ES-I3 (cell line): ENCODE measurements at regions not wholly inside any gene's neighbourhood (a gene's known extent, or its start where the extent isn't known, plus 50 kb on each side); places are given as distances from the start of the nearest gene placed in this dataset.

Source experiments
- H3K36me3 ChIP-seq: 2 replicates; pipeline ENCODE4 v1.6.1; 2013; ENCODE audit warnings: mild to moderate bottlenecking, low read length, control low read depth, moderate library complexity; ENCODE audit not compliant: insufficient read depth
- H3K4me1 ChIP-seq: 2 replicates; pipeline ENCODE4 v1.6.1; 2013; ENCODE audit warnings: mild to moderate bottlenecking, control low read depth, low read length; ENCODE audit not compliant: insufficient read depth
- H3K9ac ChIP-seq: 2 replicates; pipeline ENCODE4 v1.6.1; 2013; ENCODE audit warnings: low read depth, mild to moderate bottlenecking, low read length, moderate library complexity
- H3K9me3 ChIP-seq: 2 replicates; pipeline ENCODE4 v1.6.1; 2013; ENCODE audit warnings: mild to moderate bottlenecking, low read length, moderate library complexity; ENCODE audit not compliant: control insufficient read depth, insufficient read depth

DNA sequence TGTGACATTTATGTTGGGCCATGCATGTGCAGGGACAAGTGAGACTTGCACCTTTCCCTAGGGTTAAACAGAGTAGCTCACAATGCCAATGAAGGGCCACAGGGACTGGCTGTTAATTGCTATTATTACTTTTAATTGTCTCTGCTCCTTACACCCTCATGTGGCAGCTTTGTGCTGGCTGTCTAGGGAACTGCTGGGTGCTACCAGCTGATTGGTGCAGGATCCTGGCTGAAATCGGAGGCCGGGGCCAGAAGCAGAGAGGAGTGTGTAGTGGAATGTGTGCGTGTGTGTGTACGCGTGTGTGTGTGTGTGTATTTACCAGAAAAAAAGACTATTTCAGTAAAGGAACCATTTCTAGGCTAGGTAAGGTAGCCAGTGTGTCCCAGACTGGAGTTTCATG, 302.5 kb downstream of the CTTN start:
- Histone ChIP-seq H3K9ac (no peak overlapping the region), H3K36me3 (no peaks in the 10 kb centered on the region), H3K4me1 (peaks cover 11% of the 10 kb centered on the region), H3K9me3 (no peaks in the 10 kb centered on the region; the same call in 1 of the 2 replicates)

DNA sequence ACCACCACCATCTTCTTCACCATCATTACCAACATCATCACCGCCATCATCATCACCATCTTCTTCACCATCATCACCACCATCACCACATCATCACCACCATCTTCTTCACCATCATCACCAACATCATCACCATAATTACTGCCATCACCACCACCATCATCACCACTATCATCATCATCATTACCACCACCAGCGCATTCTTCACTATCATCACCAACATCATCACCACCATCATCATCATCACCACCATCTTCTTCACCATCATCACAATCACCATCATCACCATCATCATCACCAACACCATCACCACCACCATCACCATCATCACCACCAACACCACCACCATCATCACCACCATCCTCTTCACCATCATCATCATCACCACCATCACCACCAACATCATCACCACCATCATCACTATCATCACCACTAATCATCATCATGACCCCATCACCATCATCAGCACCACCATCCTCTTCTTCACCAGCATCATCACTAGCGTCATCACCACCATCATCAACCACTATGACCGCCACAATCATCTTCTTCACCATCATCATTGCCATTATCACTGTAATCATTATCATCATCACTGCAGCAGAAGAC, 303.8 kb downstream of the CTTN start:
- H3K9me3 ChIP-seq, result no peaks in the 10 kb centered on the region; the same call in 1 of the 2 replicates
- H3K36me3 ChIP-seq, result no peaks in the 10 kb centered on the region
- H3K9ac ChIP-seq, result no peak overlapping the region
- peaks cover 11% of the 10 kb centered on the region for H3K4me1 ChIP-seq

DNA sequence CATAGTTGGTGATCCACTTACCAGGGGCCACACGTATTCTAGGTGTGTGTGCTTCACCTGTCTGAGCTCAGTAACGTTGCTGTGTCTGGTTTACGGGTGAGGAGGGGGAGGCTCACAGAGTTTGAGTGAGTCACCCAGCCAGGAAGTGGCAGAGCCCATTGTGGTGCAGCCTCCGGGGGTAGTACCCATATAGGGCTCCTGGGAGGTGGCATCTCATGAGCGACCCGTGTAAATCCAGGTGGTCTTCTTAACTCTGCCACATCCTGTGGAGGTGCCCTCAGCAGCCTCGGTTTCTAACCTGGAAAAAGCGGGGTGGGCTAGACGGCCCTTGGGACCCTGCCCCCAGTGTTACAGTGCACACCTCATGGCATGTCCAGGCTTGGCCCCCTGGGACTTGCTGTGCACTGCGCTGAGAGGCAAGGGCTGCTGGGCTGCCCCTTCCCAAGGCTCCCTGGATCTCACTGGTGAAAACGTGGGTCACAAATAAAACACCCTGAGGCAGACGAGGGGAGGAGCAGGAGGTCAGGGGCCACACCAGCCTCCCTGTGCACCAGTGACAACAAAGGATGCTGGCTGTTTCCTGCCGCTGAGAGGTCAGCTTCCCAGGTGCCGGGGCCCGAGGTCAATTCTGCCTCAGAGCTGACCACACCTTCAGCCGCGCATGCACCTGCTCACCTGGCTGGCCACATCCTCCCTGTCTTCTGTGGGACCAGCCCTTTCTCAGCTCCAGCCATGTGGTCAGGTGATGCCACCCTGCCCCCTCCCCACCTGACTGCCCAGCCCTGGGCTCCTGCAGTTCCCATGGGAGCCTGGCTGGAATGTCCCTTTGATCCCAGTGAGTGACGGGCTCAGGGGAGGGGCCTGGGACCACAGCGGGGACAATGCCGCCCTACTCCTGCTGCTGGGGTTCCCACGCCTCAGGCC, 305.1 kb downstream of the CTTN start:
- Histone ChIP-seq H3K4me1 (peaks cover 11% of the 10 kb centered on the region), H3K36me3 (no peaks in the 10 kb centered on the region), H3K9me3 (no peaks in the 10 kb centered on the region; the same call in 1 of the 2 replicates), H3K9ac (no peak overlapping the region)

DNA sequence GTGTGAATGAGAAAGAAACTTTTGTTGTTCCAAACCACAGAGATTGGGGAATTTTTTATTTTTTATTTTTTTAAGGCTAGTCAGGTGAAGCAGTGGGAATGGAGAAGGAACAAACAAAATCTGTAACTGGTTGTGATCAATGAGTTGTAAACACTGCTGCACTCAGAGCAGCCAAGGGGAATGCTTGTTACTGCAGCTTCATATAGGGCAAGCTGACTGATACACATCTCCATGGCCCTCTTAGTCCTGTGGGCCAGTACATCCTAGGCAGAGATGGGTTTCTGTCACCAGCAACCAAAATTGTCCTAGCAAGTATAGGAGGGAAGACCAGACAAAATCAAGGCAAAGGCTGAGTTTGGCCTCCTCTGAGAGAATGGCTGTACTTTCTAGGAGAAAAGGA, 306.8 kb downstream of the CTTN start:
- H3K4me1 ChIP-seq, result peaks cover 11% of the 10 kb centered on the region

DNA sequence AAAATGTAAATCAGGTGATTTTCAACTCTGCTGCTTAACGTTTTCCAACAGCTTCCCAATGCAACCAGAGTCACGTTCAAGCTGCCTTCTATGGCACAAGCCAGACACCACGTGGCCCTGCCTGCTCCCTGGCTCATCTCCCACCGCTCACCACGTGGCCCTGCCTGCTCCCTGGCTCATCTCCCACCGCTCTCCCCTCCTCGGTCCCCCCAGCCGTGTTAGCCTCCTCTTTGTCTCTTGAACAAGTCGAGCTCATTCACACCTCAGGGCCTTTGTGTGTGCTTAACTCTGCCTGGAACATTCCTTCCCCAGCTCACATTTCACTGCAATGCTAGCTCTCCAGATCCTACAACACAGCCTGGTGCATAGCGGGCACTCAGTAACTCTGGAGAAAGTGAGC, 307.6 kb downstream of the CTTN start:
- Histone ChIP-seq H3K9me3 (no peaks in the 10 kb centered on the region; the same call in 1 of the 2 replicates), H3K4me1 (peaks cover 11% of the 10 kb centered on the region), H3K36me3 (no peaks in the 10 kb centered on the region), H3K9ac (no peak overlapping the region)

More for the DNA sequence above, 306.8 kb downstream of the CTTN start:
- no peaks in the 10 kb centered on the region for H3K36me3 ChIP-seq
- no peaks in the 10 kb centered on the region; the same call in 1 of the 2 replicates for H3K9me3 ChIP-seq
- H3K9ac ChIP-seq, result no peak overlapping the region

DNA sequence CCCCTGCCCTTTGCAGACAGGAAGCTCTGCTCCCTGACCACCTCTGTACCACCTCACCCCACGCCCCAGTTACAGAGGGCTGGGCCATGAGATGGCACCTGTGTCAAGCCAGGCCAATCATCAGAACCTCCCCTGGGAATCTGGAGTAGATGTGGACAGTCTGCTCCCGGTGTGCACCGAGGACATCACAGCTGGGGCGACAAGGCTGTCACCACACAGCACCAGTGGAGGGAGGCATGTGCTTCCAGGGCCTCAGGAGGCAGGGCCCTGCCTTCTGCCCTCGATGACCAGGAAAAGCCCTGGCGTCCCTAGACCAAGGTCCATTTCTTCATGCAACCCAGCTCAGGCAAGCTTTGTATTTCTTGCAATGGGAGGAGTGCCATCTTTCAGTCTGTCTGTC, 309.5 kb downstream of the CTTN start:
- no peak overlapping the region for H3K9ac ChIP-seq
- peaks cover 23% of the 10 kb centered on the region for H3K4me1 ChIP-seq
- H3K36me3 ChIP-seq, result no peaks in the 10 kb centered on the region
- H3K9me3 ChIP-seq, result no peaks in the 10 kb centered on the region; the same call in 1 of the 2 replicates

DNA sequence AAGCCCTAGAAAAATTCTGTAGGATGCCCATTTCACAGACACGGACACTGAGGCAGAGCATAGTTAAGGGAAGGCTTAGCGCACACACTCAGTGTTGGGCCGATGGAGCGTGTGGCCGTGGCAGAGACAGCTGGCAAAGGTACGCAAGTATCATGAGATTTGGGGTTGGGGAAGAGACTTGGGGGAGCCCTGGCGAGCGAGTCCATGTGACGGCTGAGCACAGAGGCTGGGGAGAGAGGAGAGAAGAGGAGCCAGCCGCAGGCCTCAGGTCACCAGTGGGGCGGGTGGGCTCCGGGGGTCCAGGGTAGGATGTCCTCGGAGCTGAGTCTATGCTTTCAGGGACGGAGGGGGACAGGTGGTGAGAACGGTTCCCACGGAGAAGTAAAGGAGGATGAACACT, 311.3 kb downstream of the CTTN start:
- Histone ChIP-seq H3K36me3 (no peaks in the 10 kb centered on the region), H3K4me1 (peaks cover 26% of the 10 kb centered on the region), H3K9ac (no peak overlapping the region), H3K9me3 (no peaks in the 10 kb centered on the region; the same call in 1 of the 2 replicates)

DNA sequence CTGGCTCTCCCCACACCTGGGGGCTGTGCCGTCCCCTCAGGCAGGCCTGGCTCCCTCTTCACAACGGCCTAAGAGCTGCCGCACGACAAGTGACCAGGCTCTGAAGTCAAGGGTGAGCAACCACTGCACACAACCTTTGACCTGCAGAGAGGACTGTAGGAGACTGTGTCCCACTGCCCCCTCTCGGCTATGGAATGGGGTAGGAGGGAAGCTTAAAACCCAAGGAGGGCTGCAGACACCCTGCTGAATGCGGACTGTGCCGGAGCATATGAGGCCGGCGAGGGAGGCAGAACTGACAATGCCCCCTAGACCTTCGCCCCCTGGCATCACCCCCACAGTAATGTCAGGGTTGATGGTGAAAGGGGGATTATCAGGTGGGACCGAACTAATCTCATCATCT, 311.9 kb downstream of the CTTN start:
- H3K4me1 ChIP-seq, result peaks cover 26% of the 10 kb centered on the region
- no peaks in the 10 kb centered on the region; the same call in 1 of the 2 replicates for H3K9me3 ChIP-seq

DNA sequence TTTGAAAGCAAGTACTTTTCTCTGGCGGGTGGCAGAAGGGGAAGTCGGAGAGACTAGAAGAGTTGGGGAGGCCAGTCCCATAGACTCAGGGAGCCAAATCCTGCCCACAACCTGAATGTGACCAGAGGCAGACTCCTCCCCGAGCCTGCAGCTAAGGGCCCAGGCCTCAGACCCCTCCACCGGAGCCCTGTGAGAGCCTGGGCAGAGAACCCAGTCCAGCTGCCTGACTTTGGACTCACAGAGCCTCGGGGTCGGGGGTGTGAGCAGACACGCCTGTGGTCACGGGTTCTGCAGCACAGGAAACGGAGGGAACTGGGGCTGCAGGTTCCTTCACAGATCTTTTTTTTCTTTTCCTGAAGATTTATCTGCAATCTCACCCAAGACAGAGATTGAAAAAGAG, 312.3 kb downstream of the CTTN start:
- H3K9me3 ChIP-seq, result no peaks in the 10 kb centered on the region
- H3K36me3 ChIP-seq, result no peaks in the 10 kb centered on the region
- H3K9ac ChIP-seq, result no peak overlapping the region
- H3K4me1 ChIP-seq, result peaks cover 26% of the 10 kb centered on the region

More for the DNA sequence above, 311.9 kb downstream of the CTTN start:
- Histone ChIP-seq H3K36me3 (no peaks in the 10 kb centered on the region), H3K9ac (no peak overlapping the region)

DNA sequence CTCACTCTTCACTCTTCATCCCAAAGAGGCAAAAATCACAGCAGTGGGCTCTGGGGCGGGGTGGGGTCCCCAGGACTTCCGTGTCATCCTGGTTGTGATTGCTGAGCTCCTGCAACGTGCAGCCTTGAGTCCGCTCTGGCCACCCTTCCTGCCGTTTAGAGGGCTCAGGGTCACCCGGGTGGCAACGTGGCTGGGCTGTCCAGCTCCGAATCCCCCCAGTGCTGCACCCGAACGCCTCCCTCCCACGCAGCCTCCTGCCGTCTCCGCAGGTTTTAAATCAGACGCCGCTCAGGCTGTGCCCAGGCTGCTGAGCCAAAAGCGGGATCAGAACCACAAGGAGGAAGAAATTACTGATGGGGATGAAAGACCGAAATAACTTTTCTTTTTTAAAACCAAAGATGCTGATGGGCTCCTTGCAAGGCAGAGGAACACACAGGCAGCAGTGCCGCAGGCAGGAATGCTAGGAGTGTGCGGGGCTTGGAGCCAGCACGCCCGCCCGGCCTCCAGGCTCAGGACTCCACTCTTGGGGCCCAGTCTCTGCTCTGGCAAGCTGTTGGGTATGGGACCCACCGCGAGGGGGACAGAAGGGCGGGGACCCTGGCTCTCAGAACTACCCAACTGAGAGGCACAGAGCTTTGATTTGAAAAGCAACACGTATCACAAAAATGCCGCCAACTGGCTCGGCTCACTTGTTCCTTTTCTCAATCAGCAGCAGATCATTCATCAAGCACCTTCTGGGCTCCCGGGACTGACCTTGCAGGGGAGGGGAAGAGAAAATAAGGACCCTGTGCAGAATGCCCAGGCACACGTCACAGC, 313.0 kb downstream of the CTTN start:
- no peaks in the 10 kb centered on the region for H3K36me3 ChIP-seq
- peaks cover 26% of the 10 kb centered on the region for H3K4me1 ChIP-seq
- no peaks in the 10 kb centered on the region for H3K9me3 ChIP-seq
- no peak overlapping the region for H3K9ac ChIP-seq

DNA sequence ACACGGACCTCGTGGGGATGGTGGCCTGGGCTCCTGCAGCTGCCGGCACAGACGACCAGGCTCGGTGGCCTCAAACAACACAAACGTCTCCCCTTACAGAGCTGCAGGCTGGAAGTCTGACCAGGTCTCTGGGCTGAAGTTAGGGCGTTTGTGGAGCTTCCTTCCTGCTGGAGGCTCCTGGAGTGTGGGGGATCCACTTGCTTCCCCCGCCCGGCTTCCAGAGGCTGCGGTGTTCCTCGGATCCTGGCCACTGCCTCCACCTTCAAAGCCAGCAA, 313.5 kb downstream of the CTTN start:
- no peak overlapping the region for H3K9ac ChIP-seq
- peaks cover 26% of the 10 kb centered on the region for H3K4me1 ChIP-seq
- H3K36me3 ChIP-seq, result no peaks in the 10 kb centered on the region
- no peaks in the 10 kb centered on the region for H3K9me3 ChIP-seq

DNA sequence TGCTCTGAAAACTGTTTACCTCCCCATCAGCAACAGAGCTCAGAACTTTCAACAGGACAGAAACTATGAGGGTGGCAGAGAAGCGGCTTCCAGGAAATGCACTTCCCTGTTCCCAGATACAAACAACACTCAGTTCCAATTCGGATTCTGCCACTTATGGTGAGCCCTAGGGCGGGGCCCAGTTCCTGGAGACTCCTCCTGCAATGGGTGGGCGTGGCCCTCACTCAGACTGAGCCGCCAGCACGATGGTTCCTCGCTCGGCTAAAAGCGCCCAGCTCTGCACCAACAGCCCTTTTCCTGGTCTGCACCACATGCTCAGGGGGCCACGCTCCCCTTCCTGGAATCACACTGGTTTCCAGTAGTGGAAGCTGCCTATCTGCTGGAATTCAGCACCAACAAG, 314.1 kb downstream of the CTTN start:
- Histone ChIP-seq H3K9me3 (no peaks in the 10 kb centered on the region), H3K9ac (no peak overlapping the region), H3K36me3 (no peaks in the 10 kb centered on the region), H3K4me1 (peaks cover 26% of the 10 kb centered on the region)

DNA sequence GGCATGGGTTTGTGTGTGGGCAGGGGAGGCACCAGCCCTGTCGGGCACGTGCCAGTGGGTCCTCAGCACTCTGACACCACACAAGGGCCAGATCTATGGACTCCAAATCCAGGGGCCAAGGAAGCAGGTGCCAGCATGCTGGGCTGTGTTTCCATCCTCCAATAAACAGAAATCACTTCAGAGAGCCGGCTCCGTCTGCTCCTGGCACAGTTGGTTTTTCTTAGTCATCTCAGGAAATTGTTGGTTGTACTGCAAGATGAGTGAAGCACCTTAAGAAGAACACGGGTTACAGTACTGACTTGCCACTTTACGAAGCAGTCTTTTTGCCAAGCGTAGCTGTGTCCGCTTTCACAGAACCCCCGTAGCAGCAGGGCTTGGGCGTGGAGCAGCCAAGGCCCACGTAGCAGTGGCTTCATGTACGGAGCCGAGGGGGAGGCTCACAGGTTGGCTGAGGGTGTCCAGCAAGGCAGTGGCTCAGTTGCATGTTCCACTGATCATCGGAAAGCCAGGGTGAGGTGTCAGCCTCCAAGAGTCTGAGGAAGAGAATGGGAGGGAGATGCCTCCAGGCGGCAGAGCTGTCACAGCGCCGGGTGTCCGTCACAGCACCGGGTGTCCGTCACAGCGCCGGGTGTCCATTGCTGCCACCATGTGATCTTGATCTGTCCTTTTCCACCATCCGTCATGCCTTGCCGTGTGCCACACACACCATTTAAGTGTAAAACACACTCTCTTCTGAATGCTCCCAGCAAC, 314.9 kb downstream of the CTTN start:
- Histone ChIP-seq H3K9ac (no peak overlapping the region), H3K36me3 (no peaks in the 10 kb centered on the region), H3K4me1 (peaks cover 26% of the 10 kb centered on the region), H3K9me3 (no peaks in the 10 kb centered on the region)
